Prostate gland (tissue), 2 donors: ENCODE measurements at regions not wholly inside any gene's neighbourhood (a gene's known extent, or its start where the extent isn't known, plus 50 kb on each side); places are given as distances from the start of the nearest gene placed in this dataset.

Experiments
- POLR2A ChIP-seq: fragments of 450-650 bp; IDR thresholded peaks from one replicate; pipeline ENCODE4 v1.6.1; 2016; ENCODE audit warnings: antibody characterized with exemption, mild to moderate bottlenecking
- POLR2AphosphoS5 ChIP-seq: sonication (generic); formaldehyde crosslinking; IDR thresholded peaks from one replicate; pipeline ENCODE4 v1.6.1; 2017; ENCODE audit warnings: antibody characterized with exemption
- TF ChIP-seq, protein P1 (sequence below), 4 experiments: fragments of 200-600 bp in 2 of 4; fragments of 450-650 bp in 2 of 4; sonication (generic) in 2 of 4; IDR thresholded peaks; 1 replicate in 3 of 4; 2 replicates in 1 of 4; pipeline ENCODE4 v1.5.1; 2016 to 2019; ENCODE audit warnings: antibody characterized with exemption in 4 of 4, mild to moderate bottlenecking in 2 of 4, moderate library complexity in 2 of 4

DNA sequence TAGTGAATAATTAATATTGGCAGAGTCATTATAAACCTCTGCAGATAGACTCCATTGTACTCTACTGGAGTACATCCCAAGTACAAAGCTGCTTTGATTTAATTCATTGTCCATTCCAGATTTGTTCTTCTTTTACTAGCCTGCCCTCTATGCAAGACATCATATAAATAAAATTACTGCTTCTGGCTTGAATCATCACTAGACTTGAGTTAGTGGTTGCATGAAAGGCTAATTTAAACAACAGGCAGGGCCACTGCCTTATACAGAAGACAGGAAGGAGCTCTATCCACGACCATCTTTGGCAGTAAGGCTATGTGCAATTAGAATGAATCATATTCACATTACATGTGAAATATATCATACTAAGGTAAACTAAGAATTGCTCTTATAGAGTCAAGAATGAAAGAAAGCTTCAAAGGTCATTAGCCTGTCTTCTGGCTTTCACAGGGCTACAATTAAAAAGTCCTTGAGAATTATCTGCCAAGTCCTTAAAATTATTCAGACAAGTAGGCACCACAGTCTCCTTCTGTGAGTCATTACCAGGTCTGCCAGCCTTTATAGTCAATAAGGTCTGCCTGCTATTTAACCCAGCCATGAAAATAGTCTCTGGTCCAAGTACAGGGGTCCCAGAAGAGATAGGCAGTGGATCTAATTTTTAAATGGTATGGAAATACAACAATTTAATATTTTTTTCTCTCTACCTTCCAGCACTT is 631.8 kb downstream of the TMTC2 start:
- TF ChIP-seq, protein P1, sequence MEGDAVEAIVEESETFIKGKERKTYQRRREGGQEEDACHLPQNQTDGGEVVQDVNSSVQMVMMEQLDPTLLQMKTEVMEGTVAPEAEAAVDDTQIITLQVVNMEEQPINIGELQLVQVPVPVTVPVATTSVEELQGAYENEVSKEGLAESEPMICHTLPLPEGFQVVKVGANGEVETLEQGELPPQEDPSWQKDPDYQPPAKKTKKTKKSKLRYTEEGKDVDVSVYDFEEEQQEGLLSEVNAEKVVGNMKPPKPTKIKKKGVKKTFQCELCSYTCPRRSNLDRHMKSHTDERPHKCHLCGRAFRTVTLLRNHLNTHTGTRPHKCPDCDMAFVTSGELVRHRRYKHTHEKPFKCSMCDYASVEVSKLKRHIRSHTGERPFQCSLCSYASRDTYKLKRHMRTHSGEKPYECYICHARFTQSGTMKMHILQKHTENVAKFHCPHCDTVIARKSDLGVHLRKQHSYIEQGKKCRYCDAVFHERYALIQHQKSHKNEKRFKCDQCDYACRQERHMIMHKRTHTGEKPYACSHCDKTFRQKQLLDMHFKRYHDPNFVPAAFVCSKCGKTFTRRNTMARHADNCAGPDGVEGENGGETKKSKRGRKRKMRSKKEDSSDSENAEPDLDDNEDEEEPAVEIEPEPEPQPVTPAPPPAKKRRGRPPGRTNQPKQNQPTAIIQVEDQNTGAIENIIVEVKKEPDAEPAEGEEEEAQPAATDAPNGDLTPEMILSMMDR (IDR thresholded peaks at IDR 0.05), result no peak
- TF ChIP-seq POLR2A (no peak), POLR2AphosphoS5 (no peak)
